Endodermal cell (in vitro differentiated cells): ENCODE measurements at regions not wholly inside any gene's neighbourhood (a gene's known extent, or its start where the extent isn't known, plus 50 kb on each side); places are given as distances from the start of the nearest gene placed in this dataset.

Experiments
- DNase-seq: peaks from one replicate; pipeline ENCODE4 v3.0.0-alpha.2; 2017
- H3K27ac ChIP-seq: 2 replicates; pipeline ENCODE4 v1.5.1; 2013; ENCODE audit warnings: mild to moderate bottlenecking, low read depth, low read length, moderate library complexity
- H3K27me3 ChIP-seq: 2 replicates; pipeline ENCODE4 v1.6.1; 2013; ENCODE audit warnings: mild to moderate bottlenecking, low read length, moderate library complexity; ENCODE audit not compliant: insufficient read depth, control insufficient read depth, poor library complexity, severe bottlenecking
- H3K36me3 ChIP-seq: 2 replicates; pipeline ENCODE4 v1.7.0; 2013; ENCODE audit warnings: mild to moderate bottlenecking, low read length, moderate library complexity; ENCODE audit not compliant: control insufficient read depth, insufficient read depth
- H3K4me1 ChIP-seq: one replicate; pipeline ENCODE4 v1.7.0; 2013; ENCODE audit warnings: low read length; ENCODE audit not compliant: control insufficient read depth, insufficient read depth
- H3K4me3 ChIP-seq: 2 replicates; pipeline ENCODE4 v1.5.1; 2013; ENCODE audit warnings: mild to moderate bottlenecking, low read length, moderate library complexity
- H3K9ac ChIP-seq: 2 replicates; pipeline ENCODE4 v1.6.1; 2013; ENCODE audit warnings: mild to moderate bottlenecking, low read length, moderate library complexity; ENCODE audit not compliant: poor library complexity, severe bottlenecking; ENCODE audit errors: extremely low read depth
- H3K9me3 ChIP-seq: 2 replicates; pipeline ENCODE4 v1.6.1; 2013; ENCODE audit warnings: mild to moderate bottlenecking, low read length, moderate library complexity; ENCODE audit not compliant: control insufficient read depth
- H3K27ac Mint-ChIP-seq: 2 replicates; pipeline ENCODE4 v1.8.0; 2020; ENCODE audit warnings: mixed read lengths
- H3K27me3 Mint-ChIP-seq: 2 replicates; pipeline ENCODE4 v1.8.0; 2021; ENCODE audit warnings: mild to moderate bottlenecking, mixed read lengths; ENCODE audit not compliant: insufficient read depth
- H3K36me3 Mint-ChIP-seq: 2 replicates; pipeline ENCODE4 v1.8.0; 2020; ENCODE audit warnings: low read depth, mixed read lengths
- H3K4me1 Mint-ChIP-seq: 2 replicates; pipeline ENCODE4 v1.8.0; 2020; ENCODE audit warnings: mixed read lengths
- H3K4me3 Mint-ChIP-seq: 2 replicates; pipeline ENCODE4 v1.8.0; 2020; ENCODE audit warnings: mild to moderate bottlenecking, moderate library complexity, mixed read lengths
- H3K9me3 Mint-ChIP-seq: 2 replicates; pipeline ENCODE4 v1.8.0; 2020; ENCODE audit warnings: mild to moderate bottlenecking, mixed read lengths
- WGBS, 2 experiments: methylation state at CpG; one replicate each; pipeline versions ENCODE4 v1.1.5 to v1.1.7; 2013; ENCODE audit warnings: missing lambda C conversion rate in 2 of 2, mixed read lengths in 1 of 2; ENCODE audit not compliant: insufficient coverage in 1 of 2, insufficient read length in 1 of 2; 5-methylcytosine and 5-hydroxymethylcytosine counted together
- TF ChIP-seq, protein P1 (sequence below): fragments of 200-600 bp; sonication (generic); conservative IDR thresholded peaks from 2 replicates; pipeline ENCODE4 v1.5.0; 2021; ENCODE audit warnings: antibody characterized with exemption, mild to moderate bottlenecking

- no peak overlapping the region for H3K4me3 Mint-ChIP-seq
- TF ChIP-seq, protein P1, sequence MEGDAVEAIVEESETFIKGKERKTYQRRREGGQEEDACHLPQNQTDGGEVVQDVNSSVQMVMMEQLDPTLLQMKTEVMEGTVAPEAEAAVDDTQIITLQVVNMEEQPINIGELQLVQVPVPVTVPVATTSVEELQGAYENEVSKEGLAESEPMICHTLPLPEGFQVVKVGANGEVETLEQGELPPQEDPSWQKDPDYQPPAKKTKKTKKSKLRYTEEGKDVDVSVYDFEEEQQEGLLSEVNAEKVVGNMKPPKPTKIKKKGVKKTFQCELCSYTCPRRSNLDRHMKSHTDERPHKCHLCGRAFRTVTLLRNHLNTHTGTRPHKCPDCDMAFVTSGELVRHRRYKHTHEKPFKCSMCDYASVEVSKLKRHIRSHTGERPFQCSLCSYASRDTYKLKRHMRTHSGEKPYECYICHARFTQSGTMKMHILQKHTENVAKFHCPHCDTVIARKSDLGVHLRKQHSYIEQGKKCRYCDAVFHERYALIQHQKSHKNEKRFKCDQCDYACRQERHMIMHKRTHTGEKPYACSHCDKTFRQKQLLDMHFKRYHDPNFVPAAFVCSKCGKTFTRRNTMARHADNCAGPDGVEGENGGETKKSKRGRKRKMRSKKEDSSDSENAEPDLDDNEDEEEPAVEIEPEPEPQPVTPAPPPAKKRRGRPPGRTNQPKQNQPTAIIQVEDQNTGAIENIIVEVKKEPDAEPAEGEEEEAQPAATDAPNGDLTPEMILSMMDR, result no peak
- H3K27me3 Mint-ChIP-seq, result peaks cover 10% of the 10 kb centered on the region
- H3K27ac Mint-ChIP-seq, result no peak overlapping the region
- H3K4me1 Mint-ChIP-seq, result peaks cover 6% of the 10 kb centered on the region
- no peaks in the 10 kb centered on the region for H3K36me3 Mint-ChIP-seq
- Histone ChIP-seq H3K9me3 (no peaks in the 10 kb centered on the region), H3K4me1 (peaks cover 4% of the 10 kb centered on the region), H3K36me3 (no peaks in the 10 kb centered on the region), H3K9ac (no peak overlapping the region), H3K27ac (no peak overlapping the region), H3K27me3 (peaks cover 17% of the 10 kb centered on the region), H3K4me3 (no peak overlapping the region)
- DNase-seq, result no peak
- 90 to 100% methylated on average over 2 of the region's 2 CpGs for WGBS, 2 experiments
- no peaks in the 10 kb centered on the region for H3K9me3 Mint-ChIP-seq
These were observed 486.8 kb downstream of the GBE1 start for GRCh38 chr3:81274671-81275070.

GRCh38 chr3:81270603-81271379, 490.7 kb downstream of the GBE1 start:
- Histone ChIP-seq H3K4me1 (no peaks in the 10 kb centered on the region), H3K4me3 (no peak overlapping the region), H3K27me3 (no peaks in the 10 kb centered on the region), H3K27ac (no peak overlapping the region), H3K9ac (no peak overlapping the region), H3K9me3 (no peaks in the 10 kb centered on the region), H3K36me3 (no peaks in the 10 kb centered on the region)
- TF ChIP-seq, protein P1, result no peak
- H3K9me3 Mint-ChIP-seq, result no peaks in the 10 kb centered on the region
- no peak overlapping the region for H3K4me3 Mint-ChIP-seq
- no peaks in the 10 kb centered on the region for H3K36me3 Mint-ChIP-seq
- 88 to 90% methylated on average over 2 to 3 of the region's 3 CpGs for WGBS, 2 experiments
- no peak for DNase-seq
- H3K4me1 Mint-ChIP-seq, result no peaks in the 10 kb centered on the region
- no peaks in the 10 kb centered on the region for H3K27me3 Mint-ChIP-seq
- H3K27ac Mint-ChIP-seq, result no peak overlapping the region

- Histone ChIP-seq H3K9me3 (no peaks in the 10 kb centered on the region), H3K36me3 (no peaks in the 10 kb centered on the region), H3K27ac (no peak overlapping the region), H3K27me3 (no peaks in the 10 kb centered on the region), H3K9ac (no peak overlapping the region), H3K4me3 (no peak overlapping the region), H3K4me1 (no peaks in the 10 kb centered on the region)
- Mint-ChIP-seq H3K9me3 (no peaks in the 10 kb centered on the region), H3K4me1 (no peaks in the 10 kb centered on the region), H3K27ac (no peak overlapping the region), H3K36me3 (no peaks in the 10 kb centered on the region), H3K27me3 (no peaks in the 10 kb centered on the region), H3K4me3 (no peak overlapping the region)
- TF ChIP-seq, protein P1, result no peak
- 88 to 93% methylated on average over 4 of the region's 4 CpGs for WGBS, 2 experiments
- DNase-seq, result no peak
These were observed 492.9 kb downstream of the GBE1 start for GRCh38 chr3:81268526-81268925.
